Motor neuron (in vitro differentiated cells): ENCODE measurements at regions not wholly inside any gene's neighbourhood (a gene's known extent, or its start where the extent isn't known, plus 50 kb on each side); places are given as distances from the start of the nearest gene placed in this dataset.

Source experiments
- ATAC-seq, 8 experiments: fragments of 200-7000 bp; cut with Tn5 transposase; replicated peaks in 6 of 8; 2 replicates each; pipeline ENCODE4 v1.8.0; 2021; ENCODE audit warnings: mild to moderate bottlenecking in 8 of 8, moderate library complexity in 8 of 8
- H3K27ac ChIP-seq, 2 donors: fragments of 250-450 bp; sonication (Bioruptor Pico); 2 replicates each; pipeline ENCODE4 v1.9.0; 2021; ENCODE audit warnings: antibody characterized with exemption in 2 of 2, mild to moderate bottlenecking in 2 of 2, moderate library complexity in 1 of 2
- H3K4me1 ChIP-seq, 2 donors: fragments of 250-450 bp; sonication (Bioruptor Pico); replicated peaks in 1 of 2; 2 replicates each; pipeline ENCODE4 v1.6.1; 2021; ENCODE audit warnings: antibody characterized with exemption in 2 of 2, mild to moderate bottlenecking in 2 of 2, moderate library complexity in 1 of 2
- H3K4me3 ChIP-seq, 5 donors: fragments of 250-450 bp; sonication (Bioruptor Pico); 2 replicates each; pipeline ENCODE4 v1.9.0; 2021; ENCODE audit warnings: antibody characterized with exemption in 5 of 5, mild to moderate bottlenecking in 5 of 5, moderate library complexity in 4 of 5
- WGBS, 10 experiments: fragments of 450-650 bp; shearing (Covaris generic); methylation state at CpG; one replicate each; pipeline ENCODE4 v1.0.0; 2022; 5-methylcytosine and 5-hydroxymethylcytosine counted together
- in situ Hi-C, 9 experiments: fragments of 400-800 bp; cut with MboI; loops; one replicate each; pipeline ENCODE4 v1.15.0; 2021; ENCODE audit warnings: low sequenced_read_pairs in 9 of 9, low pct_unique_long_range_greater_than_20kb in 2 of 9; ENCODE audit not compliant: unreplicated experiment in 9 of 9

- in situ Hi-C loops = no loop called here
- Histone ChIP-seq H3K27ac (no peak overlapping the region), H3K4me3 (no peak overlapping the region), H3K4me1 (no peaks in the 10 kb centered on the region)
- 0 to 100% (median 83%) methylated on average over 1 to 4 of the region's 4 CpGs; no CpG with 5 or more reads in 2 of the 10 experiments for WGBS, 10 experiments
- ATAC-seq = peak in 5 of 8 experiments; percentile 37 to 72 (median 51)
Measured at GRCh38 chr6:133707456-133707855, 181.5 kb upstream of the TCF21 start.

GRCh38 chr6:133710826-133711225, 178.1 kb upstream of the TCF21 start:
- Histone ChIP-seq H3K27ac (no peak overlapping the region), H3K4me3 (no peak overlapping the region), H3K4me1 (no peaks in the 10 kb centered on the region)
- ATAC-seq = no peak
- in situ Hi-C loops = no loop called here

- H3K4me1 ChIP-seq = no peaks in the 10 kb centered on the region
- WGBS, 10 experiments = 50 to 97% (median 81%) methylated on average over 1 to 3 of the region's 3 CpGs
- no peak overlapping the region for H3K4me3 ChIP-seq
- ATAC-seq = no peak
- in situ Hi-C loops = no loop called here
- no peak overlapping the region for H3K27ac ChIP-seq
Measured at GRCh38 chr6:133715270-133715669, 173.6 kb upstream of the TCF21 start.

- in situ Hi-C loops = no loop called here
- Histone ChIP-seq H3K4me3 (no peak overlapping the region), H3K27ac (no peak overlapping the region), H3K4me1 (no peaks in the 10 kb centered on the region)
- peak in 2 of 8 experiments; percentile 33 to 64 for ATAC-seq
- 18 to 94% (median 73%) methylated on average over 1 to 4 of the region's 4 CpGs for WGBS, 10 experiments
Measured at GRCh38 chr6:133724726-133725125, 164.2 kb upstream of the TCF21 start.

- WGBS, 10 experiments = 44 to 100% (median 79%) methylated on average over 1 to 2 of the region's 2 CpGs; no CpG with 5 or more reads in 1 of the 10 experiments
- H3K27ac ChIP-seq = no peak overlapping the region
- no peaks in the 10 kb centered on the region for H3K4me1 ChIP-seq
- H3K4me3 ChIP-seq = no peak overlapping the region
- ATAC-seq = no peak
- in situ Hi-C loops = no loop called here
Measured at GRCh38 chr6:133726188-133726587, 162.7 kb upstream of the TCF21 start.

- in situ Hi-C loops = no loop called here
- ATAC-seq = peak in 2 of 8 experiments; percentile 40 to 48
- no peak overlapping the region for H3K27ac ChIP-seq
- WGBS, 10 experiments = 7 to 82% (median 38%) methylated on average over 1 to 4 of the region's 4 CpGs
- H3K4me1 ChIP-seq = no peaks in the 10 kb centered on the region
- no peak overlapping the region for H3K4me3 ChIP-seq
Measured at GRCh38 chr6:133730881-133731280, 158.0 kb upstream of the TCF21 start.

- no peak overlapping the region for H3K27ac ChIP-seq
- in situ Hi-C loops = no loop called here
- ATAC-seq = no peak
- H3K4me1 ChIP-seq = peaks cover 0 to 3% of the 10 kb centered on the region in 2 donors
- 52 to 100% (median 88%) methylated on average over 1 to 5 of the region's 5 CpGs; no CpG with 5 or more reads in 2 of the 10 experiments for WGBS, 10 experiments
- no peak overlapping the region for H3K4me3 ChIP-seq
Measured at GRCh38 chr6:133740218-133740617, 148.7 kb upstream of the TCF21 start.

- no peak for ATAC-seq
Measured at GRCh38 chr6:133740816-133741215, 148.1 kb upstream of the TCF21 start.

GRCh38 chr6:133741375-133741861, 147.5 kb upstream of the TCF21 start:
- peak in 7 of 8 experiments; percentile 24 to 100 (median 70) for ATAC-seq
- WGBS, 10 experiments = 7 to 80% (median 20%) methylated on average over 1 to 5 of the region's 5 CpGs; no CpG with 5 or more reads in 3 of the 10 experiments
- peaks cover 0 to 3% of the 10 kb centered on the region in 2 donors for H3K4me1 ChIP-seq
- in situ Hi-C loops = no loop called here
- H3K4me3 ChIP-seq = no peak overlapping the region
- no peak overlapping the region for H3K27ac ChIP-seq

More at GRCh38 chr6:133740816-133741215, 148.1 kb upstream of the TCF21 start:
- 20 to 100% (median 86%) methylated on average over 1 to 2 of the region's 2 CpGs for WGBS, 10 experiments
- H3K4me3 ChIP-seq = no peak overlapping the region
- H3K27ac ChIP-seq = no peak overlapping the region
- H3K4me1 ChIP-seq = peaks cover 0 to 3% of the 10 kb centered on the region in 2 donors
- in situ Hi-C loops = no loop called here

GRCh38 chr6:133743621-133744020, 145.3 kb upstream of the TCF21 start:
- ATAC-seq = no peak
- in situ Hi-C loops = no loop called here
- Histone ChIP-seq H3K27ac (no peak overlapping the region), H3K4me3 (no peak overlapping the region), H3K4me1 (peaks cover 0 to 3% of the 10 kb centered on the region in 2 donors)
- WGBS, 10 experiments = 58 to 100% (median 90%) methylated on average over 1 to 2 of the region's 2 CpGs; no CpG with 5 or more reads in 3 of the 10 experiments

GRCh38 chr6:133746417-133746770, 142.5 kb upstream of the TCF21 start:
- WGBS, 10 experiments = 80 to 95% (median 87%) methylated on average over 3 of the region's 3 CpGs; no CpG with 5 or more reads in 7 of the 10 experiments
- H3K27ac ChIP-seq = no peak overlapping the region
- H3K4me1 ChIP-seq = peaks cover 0 to under 1% of the 10 kb centered on the region in 2 donors
- no peak overlapping the region for H3K4me3 ChIP-seq
- ATAC-seq = no peak
- in situ Hi-C loops = no loop called here

- Histone ChIP-seq H3K27ac (no peak overlapping the region), H3K4me3 (no peak overlapping the region), H3K4me1 (no peaks in the 10 kb centered on the region)
- ATAC-seq = no peak
- WGBS, 10 experiments = 0 to 100% (median 60%) methylated on average over 1 to 3 of the region's 3 CpGs; no CpG with 5 or more reads in 2 of the 10 experiments
- in situ Hi-C loops = no loop called here
Measured at GRCh38 chr6:133748628-133749027, 140.3 kb upstream of the TCF21 start.

GRCh38 chr6:133749427-133749826, 139.5 kb upstream of the TCF21 start:
- WGBS, 10 experiments = 80 to 100% (median 93%) methylated on average over 1 to 4 of the region's 5 CpGs; no CpG with 5 or more reads in 4 of the 10 experiments
- no peak overlapping the region for H3K4me3 ChIP-seq
- H3K27ac ChIP-seq = no peak overlapping the region
- ATAC-seq = no peak
- in situ Hi-C loops = no loop called here
- no peaks in the 10 kb centered on the region for H3K4me1 ChIP-seq

GRCh38 chr6:133752129-133752528, 136.8 kb upstream of the TCF21 start:
- no peak for ATAC-seq
- Histone ChIP-seq H3K4me3 (no peak overlapping the region), H3K4me1 (no peaks in the 10 kb centered on the region), H3K27ac (no peak overlapping the region)
- in situ Hi-C loops = no loop called here
- 31 to 100% (median 74%) methylated on average over 1 to 3 of the region's 3 CpGs; no CpG with 5 or more reads in 2 of the 10 experiments for WGBS, 10 experiments
